HG02870 (cell line): ENCODE measurements at regions not wholly inside any gene's neighbourhood (a gene's known extent, or its start where the extent isn't known, plus 50 kb on each side); places are given as distances from the start of the nearest gene placed in this dataset.
"Not testable (repeated sequence)": the region's sequence is repeated elsewhere in the genome, so short reads cannot be mapped to it uniquely, and the experiment has no call there.

Source experiments
- ATAC-seq: cut with Tn5 transposase; IDR thresholded peaks from one replicate; pipeline ENCODE4 v1.9.1; 2021; ENCODE audit warnings: mild to moderate bottlenecking, moderate library complexity; ENCODE audit not compliant: unreplicated experiment

DNA sequence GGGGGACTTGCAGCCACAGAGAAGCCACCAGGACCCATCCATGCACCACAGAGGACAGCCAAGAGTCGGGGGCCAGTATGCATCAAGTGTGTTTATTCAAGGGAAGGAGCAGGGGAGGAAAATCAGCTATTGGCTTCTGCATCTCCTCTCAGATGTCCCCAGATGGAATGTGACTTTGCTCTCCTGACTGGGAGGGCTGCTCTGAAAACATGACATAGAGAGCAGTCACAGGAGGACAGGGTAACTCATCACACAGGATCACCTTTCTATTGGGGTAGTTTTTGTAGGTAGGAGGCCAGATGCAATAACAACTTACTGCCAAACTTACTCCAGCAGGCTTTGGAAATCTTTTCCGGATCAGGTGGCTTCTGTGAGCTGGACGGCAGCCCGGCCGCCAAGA lies 121.0 kb upstream of the OPCML start:
- ATAC-seq = no peak

GRCh38 chr11:133650082-133650481 lies 117.8 kb upstream of the OPCML start:
- ATAC-seq = no peak

GRCh38 chr11:133649040-133649439 lies 116.7 kb upstream of the OPCML start:
- no peak for ATAC-seq

- no peak for ATAC-seq
These were observed 107.1 kb upstream of the OPCML start for GRCh38 chr11:133639408-133639807.

DNA sequence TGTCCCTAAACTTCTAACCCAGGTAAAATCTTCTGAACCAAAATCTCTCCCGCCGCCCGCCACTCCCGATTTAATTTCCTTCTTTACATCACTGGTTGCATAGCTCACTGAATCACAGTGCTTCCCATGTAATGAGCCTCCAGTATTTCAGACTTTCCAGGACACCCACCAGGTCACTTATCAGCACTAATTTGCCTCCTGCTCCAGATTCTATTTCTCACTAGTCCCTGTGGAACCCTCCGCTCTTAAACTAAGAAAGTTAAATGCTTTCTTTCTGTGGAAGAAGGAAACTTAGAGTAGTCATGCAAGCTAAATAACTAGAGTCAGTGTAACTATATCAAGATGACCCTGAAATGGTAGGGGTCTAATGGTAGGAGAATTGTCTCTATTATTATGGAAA lies 106.6 kb upstream of the OPCML start:
- ATAC-seq = no peak

DNA sequence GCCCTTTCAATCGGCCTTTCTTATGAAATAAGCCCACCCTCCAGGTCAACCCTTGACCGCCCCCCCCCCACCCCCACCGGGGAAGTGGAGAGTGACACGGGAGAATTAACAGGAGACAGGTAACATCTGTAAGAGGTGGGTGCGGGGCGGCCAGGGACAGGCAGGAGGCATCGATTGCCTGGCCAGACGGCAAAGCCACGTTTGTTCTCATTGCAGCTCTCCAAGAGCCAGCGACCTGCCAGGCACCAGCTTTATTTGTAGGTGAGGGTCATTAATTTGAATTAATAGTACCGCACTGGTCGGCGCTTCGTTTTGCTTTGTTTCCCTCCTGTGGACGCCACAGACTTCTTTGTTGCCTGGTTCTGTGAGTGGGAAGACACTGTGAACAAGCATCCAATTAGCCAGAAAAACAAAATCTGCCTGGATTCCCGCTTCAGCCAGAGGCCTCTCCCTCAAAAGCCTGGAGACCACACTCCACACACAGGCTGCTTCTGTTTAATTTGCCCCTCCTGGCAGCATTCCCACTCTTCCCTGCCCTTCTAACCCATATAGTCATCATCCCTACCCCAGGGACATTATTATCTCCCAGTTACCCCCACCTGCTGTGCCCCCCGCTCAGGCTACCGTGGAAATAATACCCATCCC lies 104.5 kb upstream of the OPCML start:
- no peak for ATAC-seq

GRCh38 chr11:133635244-133635739 lies 103.0 kb upstream of the OPCML start:
- no peak for ATAC-seq

DNA sequence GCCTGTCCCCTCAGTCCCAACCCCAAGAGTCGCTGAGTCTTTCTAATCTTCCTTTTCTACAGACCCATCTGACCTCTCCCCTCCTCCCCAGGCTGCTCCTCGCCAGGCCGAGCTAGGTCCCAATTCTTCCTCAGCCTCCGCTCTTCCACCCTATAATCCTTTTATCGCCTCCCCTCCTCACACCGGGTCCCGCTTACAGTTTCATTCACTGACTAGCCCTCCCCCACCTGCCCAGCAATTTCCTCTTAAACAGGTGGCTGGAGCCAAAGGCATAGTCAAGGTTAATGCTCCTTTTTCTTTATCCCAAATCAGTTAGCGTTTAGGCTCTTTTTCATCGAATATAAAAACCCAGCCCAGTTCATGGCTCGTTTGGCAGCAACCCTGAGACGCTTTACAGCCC lies 96.1 kb upstream of the OPCML start:
- ATAC-seq = not testable (repeated sequence)

- no peak for ATAC-seq
These were observed 89.3 kb upstream of the OPCML start for GRCh38 chr11:133621611-133622010.

- ATAC-seq = no peak
These were observed 87.7 kb upstream of the OPCML start for GRCh38 chr11:133619973-133620372.

DNA sequence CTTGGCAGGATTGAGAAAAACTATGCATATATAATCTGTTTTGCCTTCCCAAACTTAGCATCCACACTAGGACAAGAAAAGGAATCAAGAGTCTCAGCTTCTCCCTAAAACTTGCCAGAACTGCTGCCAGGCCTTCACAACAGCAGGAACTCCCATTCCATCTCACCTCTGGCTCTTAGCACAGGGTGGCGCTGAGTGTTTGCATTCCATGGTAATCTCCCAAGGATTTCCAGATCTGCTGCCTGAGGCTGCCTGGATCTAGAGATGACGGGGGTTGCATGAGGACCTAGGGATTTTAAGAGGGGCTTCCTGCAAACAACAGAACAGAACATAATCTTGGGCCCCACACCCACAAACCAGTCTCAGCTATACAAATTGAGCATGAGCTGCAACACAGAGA lies 87.1 kb upstream of the OPCML start:
- ATAC-seq = no peak

DNA sequence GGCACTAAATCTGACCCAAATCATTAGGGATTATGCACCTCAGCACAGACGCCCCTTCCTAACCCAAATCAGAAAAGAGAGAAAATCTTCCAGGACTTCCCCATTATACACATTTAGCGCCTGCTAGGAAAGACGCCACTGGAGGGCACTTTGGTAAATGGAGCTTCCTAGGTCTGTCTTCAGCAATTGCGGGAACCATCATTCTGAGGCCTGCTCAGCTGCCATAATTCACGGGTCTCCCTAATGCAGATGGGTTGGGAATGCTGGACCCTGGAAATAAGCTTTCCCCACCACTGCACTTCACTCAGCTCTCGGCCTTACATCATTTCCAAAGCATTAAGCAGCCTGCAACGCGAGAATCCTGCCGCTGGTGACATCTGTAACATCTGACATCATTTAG lies 86.2 kb upstream of the OPCML start:
- no peak for ATAC-seq

- ATAC-seq = no peak
These were observed 76.2 kb upstream of the OPCML start for GRCh38 chr11:133608496-133608895.

- no peak for ATAC-seq
These were observed 73.8 kb upstream of the OPCML start for GRCh38 chr11:133606124-133606523.

DNA sequence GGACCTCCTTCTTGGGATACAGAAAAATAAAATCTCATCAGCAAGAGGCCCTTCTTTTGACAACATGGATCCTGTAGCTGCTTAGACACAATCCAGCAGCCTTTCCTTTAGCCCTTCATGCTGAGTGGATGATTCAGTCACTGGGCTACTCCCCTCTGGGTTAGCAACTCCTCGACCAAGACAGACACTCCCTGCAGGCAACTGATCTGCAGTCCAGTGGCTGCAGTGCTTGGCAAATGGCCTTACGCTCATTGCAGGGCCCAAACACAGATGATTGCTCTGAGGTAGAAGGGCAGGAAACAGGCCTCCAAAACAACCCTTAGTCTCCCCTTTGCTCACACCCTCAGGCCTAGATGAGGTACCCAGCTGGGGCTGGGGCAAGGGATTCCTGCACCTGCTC lies 73.2 kb upstream of the OPCML start:
- no peak for ATAC-seq

DNA sequence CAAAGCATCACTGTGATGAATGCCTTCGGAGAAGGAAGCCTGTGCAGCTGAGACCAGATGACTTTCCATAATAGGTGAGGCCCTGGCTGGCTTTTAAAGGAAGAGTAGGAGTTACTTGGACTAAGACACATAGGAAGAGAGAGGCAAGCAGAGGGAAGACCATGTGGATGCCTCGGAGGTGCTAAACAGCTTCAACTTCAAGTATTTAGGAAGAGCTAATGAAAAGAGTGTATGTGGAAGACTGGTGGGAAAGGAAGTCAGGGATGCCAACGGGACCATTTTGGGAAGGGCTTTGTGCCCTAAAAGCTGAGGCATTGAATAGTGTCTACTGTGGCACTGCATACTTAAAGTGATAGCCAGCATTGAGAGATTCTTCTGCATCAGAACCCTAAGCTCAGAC lies 69.3 kb upstream of the OPCML start:
- no peak for ATAC-seq

- no peak for ATAC-seq
These were observed 68.5 kb upstream of the OPCML start for GRCh38 chr11:133600786-133601185.

DNA sequence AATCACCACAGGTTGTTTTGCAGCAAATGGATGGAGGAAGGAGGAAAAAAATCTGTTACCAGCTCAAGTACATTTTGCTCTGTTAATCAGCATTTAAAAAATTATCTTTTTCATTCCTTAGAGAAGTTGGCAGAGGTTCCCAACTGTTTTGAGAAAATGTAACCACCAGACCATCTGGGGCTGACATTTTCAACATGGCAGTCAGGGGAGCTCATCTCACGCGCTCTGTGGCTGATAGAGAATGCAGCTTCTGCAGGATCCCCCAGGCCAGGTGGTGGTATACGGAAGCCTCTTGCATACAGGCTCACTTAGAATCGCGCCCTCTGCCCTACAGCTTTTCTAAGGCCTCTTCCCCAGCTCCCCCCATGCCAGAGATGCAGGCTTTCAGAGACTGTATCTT lies 68.0 kb upstream of the OPCML start:
- ATAC-seq = no peak

DNA sequence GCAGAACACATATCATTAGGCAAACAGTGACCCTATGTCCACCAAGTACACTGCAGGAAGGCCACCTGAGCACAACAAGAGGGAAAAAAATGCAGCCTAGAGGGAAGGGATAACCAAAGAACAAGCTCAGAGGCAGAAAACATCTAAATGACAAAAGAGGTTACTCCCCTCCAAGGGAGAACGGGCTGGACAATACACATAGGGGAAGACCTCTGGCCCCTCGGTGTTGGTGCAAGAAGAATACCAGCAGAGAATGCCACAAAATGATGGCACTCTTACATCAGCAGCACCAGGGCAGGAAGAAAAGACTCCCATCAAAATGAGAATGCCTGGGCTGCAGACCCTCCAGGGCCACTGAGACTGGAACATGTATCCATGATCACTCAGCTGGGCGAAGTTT lies 66.6 kb upstream of the OPCML start:
- ATAC-seq = no peak

DNA sequence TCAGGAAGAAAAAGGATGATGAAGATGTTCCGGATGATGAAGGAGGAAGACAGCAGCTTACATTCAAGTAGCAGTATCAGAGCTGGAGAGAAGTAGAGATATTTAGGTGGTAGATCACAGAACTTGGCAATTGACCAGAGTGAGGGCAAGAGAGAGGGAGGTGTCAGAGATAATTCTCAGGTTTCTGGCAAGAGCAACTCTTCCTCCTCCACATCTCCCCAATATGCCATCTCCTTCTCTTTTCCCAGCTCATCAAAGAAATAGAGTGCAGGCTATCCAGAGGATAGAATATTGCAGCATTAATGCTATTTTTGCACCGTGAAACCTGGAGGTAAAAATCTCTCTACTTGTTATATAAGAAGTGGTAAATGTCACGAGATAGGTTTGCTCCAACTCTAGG lies 64.9 kb upstream of the OPCML start:
- no peak for ATAC-seq

DNA sequence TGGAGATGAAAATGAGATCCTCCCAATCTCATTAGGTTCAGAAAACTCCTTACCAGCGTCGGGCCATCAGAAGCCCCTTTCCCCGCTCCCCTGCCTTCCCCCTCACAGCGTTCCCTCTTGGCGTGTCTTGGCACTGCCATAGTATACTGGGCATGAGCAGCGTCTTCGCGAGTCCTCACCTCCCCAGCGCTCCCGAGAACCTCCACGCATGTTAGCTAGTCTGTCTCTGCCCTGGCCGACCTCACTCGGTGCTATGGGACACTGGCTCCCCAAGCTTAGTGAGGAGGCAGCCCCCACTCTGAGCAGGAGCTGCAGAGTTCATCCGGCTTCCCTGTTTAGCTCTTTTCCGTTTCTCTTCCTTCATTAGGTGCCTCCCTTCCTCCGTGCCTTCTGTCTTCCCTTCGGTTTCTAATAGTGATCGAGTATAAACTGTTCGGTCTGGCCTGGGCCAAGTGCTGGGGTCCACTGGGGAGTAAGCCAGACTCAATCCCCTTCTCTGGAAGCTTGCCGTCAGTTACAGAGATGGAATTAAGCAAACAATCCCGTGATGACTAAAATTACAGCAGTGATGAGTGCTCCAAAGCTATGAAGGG lies 63.8 kb upstream of the OPCML start:
- no peak for ATAC-seq

DNA sequence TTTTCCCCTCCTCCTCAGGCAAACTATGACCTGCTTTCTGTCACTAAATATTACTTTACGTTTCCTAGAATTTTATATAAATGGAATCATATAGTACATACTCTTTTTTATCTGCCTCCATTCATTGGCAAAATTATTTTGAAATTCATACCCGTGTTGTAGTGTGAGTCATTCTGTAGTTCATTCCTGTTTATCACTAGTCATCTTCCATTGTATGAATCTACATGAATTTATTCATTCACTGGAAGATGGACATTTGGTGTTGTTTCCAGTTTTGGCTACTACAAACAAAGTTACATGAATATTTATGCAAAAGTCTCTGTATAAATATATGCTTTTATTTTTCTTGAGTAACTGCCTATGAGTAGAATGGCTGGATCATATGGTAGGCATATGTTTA lies 60.7 kb upstream of the OPCML start:
- ATAC-seq = no peak
